NCI-H1694 treated with DMSO at 0.1 percent for 48 hours (cell line): ENCODE measurements at regions not wholly inside any gene's neighbourhood (a gene's known extent, or its start where the extent isn't known, plus 50 kb on each side); places are given as distances from the start of the nearest gene placed in this dataset.
A peak's percentile ranks its signal among the peaks of the same experiment; 100 is the strongest.
"Not testable (repeated sequence)": the region's sequence is repeated elsewhere in the genome, so short reads cannot be mapped to it uniquely, and the experiment has no call there.

Experiments
- DNase-seq: peaks from one replicate; lab custom pipeline; 2025; lab: John Stamatoyannopoulos, UW

DNA sequence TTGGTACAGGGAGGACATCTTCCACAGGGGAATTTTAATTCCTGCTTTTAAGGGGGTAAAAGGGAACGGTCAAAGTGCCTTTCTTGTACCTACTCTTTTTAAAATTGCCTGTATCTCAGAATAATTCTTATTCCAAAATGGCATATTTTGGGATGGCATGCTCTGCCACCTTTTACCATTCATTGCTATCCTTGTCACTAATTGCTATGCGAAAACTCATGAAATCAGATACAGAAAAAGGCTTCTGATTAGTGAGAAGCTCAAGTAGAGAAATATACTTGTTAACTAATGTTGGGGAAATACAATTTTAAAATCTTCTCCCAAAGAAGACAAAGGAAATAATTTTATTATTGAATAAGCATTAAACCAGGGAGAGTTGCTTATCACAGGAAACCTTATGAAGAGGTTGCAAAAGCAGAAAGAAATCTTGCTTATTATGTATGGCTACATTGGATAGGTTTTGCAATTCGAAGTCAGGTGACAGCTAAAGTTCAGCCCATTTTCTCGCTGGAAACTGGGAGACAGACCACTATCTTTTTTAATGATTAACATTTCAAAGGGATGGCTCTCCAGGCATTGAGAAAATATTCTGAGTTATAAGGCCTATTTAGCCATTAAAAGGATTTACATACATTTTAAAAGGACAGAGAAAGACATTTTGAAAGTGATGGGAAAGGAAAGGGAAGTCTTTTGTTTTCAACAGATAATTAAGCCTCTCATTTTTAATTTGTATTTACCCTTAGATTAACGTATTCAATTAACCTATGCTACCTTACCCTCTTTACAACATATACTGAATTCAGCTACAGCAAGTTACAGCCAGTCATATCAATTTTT is 110.3 kb upstream of the PRSS16 start:
- no peak for DNase-seq

DNA sequence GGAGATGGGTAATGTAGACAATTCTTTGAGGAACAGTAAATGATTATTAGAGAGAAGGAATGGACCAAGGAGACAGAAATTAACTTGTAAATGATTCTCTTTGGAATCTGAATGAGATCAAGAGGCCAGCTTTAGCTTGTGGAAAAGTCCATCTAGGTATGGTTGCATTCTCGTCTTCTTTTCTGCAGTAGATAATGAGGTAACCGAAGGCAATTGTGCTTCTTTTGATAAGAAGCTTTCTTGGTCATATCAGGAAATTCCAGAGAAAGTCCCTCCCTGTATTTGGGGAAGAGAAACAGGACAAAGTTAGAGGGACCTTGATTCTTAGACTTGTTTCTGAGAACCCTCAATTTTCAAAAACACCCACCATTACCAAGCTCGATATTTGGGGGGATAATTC is 109.1 kb upstream of the PRSS16 start:
- DNase-seq = no peak

DNA sequence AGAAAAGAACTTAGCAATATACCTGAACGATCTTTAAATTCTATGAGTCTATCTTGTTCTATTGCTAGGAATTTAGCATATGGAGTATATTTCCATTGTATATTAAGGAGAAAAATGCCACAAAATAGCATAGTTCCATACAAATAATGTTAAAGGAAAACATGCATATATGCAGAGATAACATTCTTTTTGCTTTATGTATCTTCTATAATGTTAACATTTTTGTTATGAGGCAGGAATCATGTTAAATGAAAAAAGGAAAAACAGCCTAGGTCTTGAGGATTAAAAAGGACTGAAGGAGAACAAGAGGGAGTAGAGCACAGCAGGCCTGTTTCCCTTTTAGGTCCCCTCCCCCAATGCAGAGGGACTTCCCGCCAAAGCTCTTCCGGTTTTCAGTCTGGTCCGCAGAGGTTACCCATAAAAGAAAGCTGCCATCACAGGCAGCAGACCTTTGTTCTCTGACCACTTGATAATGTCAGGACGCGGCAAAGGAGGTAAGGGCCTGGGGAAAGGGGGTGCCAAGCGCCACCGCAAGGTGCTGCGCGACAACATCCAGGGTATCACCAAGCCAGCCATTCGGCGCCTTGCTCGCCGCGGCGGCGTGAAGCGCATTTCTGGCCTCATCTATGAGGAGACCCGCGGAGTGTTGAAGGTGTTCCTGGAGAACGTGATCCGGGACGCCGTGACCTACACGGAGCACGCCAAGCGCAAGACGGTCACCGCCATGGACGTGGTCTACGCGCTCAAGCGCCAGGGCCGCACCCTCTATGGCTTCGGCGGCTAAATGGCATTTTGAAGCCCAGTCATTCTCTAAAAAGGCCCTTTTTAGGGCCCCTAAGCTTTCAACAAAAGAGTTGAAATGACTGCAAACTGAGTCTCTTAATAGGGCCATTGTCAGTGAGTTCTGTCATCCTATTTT is 108.4 kb upstream of the PRSS16 start:
- DNase-seq = no peak

DNA sequence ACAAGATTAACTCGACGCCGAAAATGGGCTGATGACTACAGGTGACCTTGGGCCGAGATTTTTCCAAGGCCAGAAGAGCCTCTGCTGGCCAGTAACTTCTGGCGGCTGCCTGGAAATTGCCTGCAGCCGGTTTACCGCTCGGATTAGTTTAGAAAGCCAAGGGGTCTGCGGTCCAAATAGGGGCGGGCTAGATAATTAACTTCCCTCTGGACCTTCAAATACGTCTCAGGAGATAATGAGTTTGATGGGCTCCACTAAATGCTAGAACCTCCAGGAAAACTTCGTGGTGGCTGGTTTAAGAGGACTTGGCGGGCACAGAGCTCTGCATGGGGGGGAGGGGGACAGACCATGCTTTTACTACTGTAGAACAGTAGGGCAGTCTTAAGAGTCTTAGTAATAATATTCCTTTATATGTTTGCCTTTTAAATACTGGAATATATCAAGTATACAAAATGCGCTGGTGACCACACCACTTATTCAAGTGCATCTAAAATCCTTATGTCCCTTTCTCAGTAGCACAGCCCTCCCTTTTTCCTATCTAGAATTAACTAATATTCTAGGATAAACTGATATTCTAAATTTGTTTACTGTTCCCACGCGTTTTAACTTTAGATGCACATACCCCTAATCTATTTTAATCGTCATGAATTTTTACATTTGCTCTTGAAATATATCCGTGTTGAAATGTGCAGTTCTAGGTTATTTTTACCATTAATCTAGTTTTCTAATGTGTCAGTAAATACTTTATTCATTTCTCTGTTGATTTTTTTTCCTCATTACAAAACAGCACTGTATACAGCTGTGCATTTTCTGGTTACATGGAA is 107.5 kb upstream of the PRSS16 start:
- DNase-seq = no peak

DNA sequence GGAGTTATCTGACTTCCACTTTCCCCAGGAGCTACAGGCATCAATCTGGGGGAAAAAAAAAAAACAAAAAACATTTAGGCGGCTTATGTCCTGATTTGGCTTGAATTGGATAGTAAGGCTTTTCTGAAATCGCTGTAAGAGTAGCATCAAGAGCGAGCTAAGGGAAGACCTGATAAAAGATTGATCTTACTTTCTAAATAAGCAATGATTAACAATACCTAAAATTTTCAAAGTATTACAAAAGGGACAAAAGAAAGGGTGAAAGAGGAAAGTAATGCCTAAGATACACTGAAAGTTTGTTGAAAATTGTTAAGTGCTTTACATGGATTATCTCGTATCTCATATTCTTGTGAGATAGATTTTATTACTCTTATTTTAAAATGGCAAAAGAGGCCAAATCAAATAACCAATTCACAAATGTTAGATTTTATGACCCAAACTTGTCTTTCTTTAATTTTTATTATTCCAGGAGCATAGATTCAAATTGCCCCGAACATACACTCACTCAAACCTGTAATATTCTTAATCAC is 106.4 kb upstream of the PRSS16 start:
- no peak for DNase-seq

DNA sequence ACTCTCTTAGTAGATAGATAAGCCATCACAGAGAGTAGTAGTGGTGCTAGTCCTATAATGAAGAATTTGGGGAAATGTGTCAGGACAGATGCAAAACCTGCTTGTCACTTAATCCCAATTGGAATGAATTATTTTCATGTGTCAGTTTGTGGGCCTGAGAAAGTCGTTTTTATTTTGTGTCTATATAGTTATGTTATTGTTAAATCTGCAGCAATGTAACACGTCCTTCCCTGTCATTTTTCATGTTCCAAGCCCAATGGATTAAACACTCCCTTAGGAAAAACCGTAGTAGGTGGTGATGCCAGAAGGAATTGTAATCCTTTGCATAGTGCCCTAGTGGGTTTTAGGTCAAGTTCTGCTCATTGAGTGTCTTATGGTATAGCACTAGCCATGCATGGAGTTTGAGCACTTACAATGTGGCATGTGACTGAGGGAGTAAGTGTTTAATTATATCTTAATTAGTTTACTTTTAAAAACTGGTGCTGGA is 105.9 kb upstream of the PRSS16 start:
- no peak for DNase-seq

DNA sequence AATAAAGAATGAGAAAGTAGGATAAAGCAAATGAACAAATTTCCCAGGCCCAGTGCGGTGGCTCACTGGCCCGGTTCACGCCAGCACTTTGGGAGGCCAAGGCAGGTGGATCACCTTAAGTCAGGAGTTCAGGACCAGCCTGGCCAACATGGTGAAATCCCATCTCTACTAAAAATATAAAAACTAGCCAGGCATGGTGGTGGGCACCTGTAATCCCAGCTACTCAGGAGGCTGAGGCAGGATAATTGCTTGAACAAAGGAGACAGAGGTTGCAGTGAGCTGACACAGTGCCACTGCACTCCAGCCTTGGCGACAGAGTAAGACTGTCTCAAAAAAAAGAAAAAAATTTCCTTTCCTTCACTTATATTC is 104.5 kb upstream of the PRSS16 start:
- not testable (repeated sequence) for DNase-seq

DNA sequence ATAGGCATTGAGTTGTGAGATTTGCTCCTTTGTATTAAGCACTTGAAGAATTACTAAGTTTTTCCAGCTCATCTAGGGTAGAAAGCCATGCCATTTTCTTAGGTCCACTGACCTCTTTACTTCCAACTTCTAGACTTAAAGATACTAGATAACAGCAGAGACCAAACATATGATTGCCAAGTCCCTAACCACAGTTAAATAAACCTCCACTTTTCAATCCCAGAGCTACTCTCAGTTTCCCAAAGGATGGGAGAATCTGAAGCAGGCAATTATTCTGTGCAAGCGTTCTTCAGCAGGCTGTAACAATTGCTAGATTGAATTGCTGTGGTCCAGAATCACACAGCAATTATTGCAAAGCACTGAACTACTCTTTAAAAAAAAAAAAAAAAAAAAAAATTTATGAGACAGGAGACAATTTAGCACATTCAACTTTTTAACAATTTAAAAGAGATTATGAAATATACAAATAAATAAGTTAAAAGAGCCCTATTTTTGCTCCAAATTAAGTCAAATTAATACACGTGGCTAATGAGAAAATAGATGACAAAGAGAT is 104.0 kb upstream of the PRSS16 start:
- no peak for DNase-seq

DNA sequence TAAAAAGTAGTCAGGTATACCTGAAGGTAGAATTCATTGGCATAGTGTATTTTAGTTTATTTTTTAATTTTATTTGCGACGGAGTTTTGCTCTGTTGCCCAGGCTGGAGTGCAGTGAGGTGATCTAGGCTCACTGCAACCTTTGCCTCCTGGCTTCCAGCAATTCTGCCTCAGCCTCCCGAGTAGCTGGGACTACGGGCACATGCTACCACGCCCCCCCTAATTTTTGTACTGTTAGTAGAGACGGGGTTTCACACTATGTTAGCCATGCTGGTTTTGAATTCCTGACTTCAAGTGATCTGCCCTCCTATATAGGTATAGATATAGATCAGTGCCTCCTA is 102.8 kb upstream of the PRSS16 start:
- DNase-seq = no peak

DNA sequence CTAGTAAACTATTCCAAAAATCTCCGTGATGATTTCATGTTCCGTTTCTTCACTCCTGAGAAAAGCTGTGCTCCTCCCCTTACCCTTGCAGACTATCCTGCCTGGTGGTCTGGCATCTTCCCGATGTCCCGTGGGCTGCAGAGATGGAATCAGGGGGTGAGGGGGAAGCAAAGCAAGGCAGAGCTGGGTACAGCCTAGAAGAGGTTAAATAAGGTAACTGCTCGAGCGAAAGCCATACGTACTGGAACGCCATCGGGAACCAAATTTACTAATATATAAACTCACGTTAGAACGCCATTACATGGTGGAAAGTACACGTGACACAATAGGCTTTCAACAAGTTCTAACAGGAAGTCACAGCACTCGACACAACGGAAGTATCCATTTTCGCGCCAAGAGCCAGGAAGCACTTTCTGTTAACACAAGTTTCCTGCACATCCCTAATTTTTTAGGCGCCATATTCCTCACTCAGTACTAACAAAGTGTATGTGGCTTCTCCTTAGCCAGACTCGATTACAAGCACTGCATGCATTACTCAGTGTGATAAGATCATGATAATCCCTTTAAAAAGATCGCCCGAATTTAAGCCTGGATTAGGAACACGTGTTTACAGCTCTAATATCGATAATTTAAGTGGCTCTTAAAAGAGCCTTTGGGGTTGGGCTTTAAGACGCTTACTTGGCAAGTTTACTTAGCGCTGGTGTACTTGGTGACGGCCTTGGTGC is 101.6 kb upstream of the PRSS16 start:
- peak; percentile 32 for DNase-seq

DNA sequence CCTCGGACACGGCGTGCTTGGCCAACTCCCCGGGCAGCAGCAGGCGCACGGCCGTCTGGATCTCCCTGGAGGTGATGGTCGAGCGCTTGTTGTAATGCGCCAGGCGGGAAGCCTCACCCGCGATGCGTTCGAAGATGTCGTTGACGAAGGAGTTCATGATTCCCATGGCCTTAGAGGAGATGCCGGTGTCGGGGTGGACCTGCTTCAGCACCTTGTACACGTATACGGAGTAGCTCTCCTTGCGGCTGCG is 101.1 kb upstream of the PRSS16 start:
- DNase-seq = not testable (repeated sequence)

DNA sequence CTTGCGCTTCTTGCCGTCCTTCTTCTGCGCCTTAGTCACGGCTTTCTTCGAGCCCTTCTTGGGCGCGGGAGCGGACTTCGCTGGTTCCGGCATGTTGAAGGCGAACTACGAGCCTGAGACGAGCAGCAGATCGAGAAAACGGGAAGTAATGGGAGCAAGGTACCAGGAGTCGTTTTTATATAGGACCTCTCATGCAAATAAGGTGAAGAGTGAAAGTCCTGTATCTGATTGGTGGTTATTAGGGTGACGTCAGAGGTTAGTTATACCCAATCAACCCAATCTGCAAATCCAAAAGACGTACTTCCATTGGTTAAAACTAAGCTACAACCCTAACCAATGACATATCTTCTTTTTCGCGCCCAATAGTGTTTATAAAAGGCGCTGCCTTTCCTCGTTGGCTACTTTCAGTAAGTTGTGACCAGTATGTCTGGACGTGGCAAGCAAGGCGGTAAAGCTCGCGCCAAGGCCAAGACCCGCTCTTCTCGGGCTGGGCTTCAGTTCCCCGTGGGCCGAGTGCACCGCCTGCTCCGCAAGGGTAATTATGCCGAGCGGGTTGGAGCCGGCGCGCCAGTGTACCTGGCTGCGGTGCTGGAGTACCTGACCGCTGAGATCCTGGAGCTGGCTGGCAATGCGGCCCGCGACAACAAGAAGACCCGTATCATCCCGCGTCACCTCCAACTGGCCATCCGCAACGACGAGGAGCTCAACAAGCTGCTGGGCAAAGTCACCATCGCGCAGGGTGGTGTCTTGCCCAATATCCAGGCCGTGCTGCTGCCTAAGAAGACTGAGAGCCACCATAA is 100.6 kb upstream of the PRSS16 start:
- peak; percentile 24 for DNase-seq

DNA sequence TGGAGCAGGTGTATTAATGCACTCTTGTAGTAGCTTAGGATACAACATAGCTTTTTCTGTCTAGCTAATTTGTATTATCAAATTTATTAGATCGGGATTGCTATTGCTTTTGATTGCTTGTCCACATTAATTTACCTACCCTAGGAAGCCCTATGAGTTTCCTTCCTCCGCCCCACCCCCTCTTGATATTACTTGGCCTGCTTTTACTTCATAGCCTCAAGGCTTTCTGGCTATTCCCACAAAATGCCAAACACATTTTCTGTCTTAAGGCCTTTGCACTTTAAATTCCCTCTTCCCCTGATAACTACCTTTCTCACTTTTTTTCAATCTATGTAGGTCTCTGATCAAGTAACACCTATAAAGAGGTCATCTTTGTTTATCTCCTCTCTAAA is 99.1 kb upstream of the PRSS16 start:
- DNase-seq = no peak

DNA sequence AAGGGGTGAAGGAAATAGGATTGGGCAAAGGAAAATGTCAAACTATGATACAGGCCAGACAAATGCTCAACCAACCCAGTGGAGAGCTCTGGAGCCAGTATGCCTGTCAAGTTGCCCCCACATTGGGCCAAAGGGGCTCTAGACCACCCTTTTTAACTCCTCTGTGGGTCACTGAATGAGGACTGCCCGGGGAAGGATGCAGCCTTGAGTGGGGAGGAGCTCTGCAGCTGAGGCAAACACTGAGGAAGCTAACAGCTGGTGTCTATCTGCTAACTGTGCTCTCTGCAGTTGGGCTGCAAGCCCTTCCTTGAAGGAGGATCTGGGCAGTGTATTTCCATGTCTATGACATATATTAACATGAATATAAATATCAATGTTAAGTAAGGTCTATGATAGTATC is 98.4 kb upstream of the PRSS16 start:
- DNase-seq = no peak

DNA sequence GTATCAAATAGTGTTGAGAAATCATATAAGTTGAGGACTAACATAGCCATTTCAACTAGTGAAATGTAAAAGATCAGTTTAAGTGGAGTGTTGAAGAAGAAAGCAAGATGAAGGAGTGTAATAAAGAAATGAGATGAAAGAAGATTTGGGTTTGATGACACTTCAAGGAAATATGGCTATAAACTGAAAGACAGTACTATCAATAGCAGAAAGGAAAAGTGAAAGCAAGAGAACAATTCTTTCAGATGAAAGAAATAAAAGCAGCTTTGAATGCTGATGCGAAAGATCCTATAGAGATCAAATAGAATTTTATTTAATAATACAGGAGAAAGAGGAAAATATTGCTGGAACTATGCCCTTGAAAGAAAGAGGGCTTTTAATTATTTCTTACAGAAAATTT is 92.8 kb upstream of the PRSS16 start:
- DNase-seq = no peak

DNA sequence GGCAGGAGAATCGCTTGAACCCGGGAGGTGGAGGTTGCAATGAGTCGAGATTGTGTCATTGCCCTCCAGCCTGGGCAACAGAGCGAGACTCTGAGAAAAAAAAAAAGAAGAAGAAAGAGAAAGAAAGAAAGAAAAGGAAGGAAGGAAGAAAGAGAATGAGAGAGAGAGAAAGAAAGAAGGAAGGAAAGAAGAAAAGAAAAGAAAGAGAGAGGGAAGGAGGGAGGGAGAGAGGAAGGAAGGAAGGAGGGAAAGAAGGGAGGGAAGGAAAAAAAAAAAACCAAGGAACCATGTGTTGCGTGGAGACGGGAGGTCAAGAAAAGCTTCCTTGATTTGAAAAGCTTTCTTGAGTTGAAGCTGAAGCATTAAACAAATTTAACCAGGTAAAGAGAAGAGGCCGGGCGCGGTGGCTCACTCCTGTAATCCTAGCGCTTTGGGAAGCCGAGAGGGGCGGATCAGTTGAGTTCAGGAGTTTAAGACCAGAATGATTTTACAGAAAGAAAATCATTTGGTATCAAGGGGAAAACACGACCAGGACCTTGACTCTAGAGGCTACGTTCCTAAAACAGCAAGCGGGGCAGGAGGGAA is 90.5 kb upstream of the PRSS16 start:
- DNase-seq = no peak

DNA sequence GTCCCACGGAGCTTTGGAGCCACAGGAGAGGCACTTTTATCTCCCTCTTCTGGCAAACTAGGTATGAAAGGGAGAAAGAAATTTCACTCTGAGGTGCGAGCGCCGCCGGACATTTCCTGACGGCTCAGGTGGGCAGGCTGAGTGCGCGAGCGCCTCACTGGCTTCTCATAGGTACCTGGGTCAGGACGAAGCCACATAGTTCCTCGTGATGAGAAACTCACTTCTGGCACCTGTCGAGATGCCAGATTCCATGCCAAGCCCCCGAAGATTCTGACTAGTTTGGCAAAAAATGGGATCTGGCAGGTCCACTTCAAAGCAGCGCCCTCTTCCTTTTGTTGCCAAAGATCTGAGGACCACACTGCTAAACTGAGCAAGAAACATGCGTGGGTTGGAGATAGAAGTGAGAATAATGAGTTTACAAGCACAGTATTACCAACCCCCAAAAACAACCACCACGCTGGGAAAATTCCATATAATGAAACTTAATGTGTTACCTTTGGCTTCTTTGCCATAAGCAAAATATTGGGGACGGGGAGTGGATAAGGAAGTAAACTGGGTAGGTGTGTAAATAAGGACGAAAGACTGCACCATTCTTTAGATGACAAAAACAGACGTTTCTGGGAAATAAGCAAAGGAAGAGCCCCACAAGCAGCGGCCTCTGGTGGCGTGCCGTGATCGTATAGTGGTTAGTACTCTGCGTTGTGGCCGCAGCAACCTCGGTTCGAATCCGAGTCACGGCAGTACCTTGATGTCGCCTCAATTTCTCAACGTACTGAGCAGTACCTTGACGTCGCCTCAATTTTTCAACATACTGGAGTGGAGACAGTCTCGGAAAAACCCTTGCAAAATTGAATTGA is 89.8 kb upstream of the PRSS16 start:
- DNase-seq = peak; percentile 65

DNA sequence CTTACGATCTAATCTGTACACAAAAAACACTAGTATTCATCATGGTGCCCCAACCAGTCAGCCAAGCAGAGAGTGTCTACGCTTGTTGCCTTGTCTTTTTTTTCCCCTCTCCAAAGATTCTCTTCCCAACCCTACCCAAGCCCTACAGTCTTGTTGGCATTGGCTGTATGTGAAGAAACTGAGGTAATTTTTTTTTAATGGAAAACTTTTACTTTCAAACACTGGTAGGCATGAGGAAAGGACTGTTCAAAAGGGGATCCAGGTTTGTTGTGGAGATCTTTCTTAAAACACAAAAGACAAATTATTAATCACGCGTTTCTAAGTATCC is 89.2 kb upstream of the PRSS16 start:
- no peak for DNase-seq

DNA sequence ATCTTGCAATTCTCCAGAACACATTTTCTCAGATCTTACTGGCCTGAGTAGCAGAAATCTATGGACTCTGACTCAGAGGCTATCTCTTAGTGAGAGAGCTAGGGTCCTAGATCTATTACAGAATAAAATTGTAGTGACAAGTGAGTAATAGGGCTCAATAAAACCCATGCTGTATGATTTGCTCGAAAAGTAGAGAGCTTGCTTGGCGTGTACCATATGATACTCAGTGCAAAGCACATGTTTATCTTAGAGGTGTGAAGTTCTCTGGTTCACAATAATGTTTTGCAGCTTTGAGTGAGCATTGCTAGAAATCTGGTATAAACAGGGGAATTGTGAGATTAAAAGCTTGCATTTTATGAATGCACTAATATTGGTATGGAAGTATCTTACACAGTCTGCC is 87.8 kb upstream of the PRSS16 start:
- DNase-seq = no peak
